ENCODE measurements at regions not wholly inside any gene's neighbourhood (a gene's known extent, or its start where the extent isn't known, plus 50 kb on each side); places are given as distances from the start of the nearest gene placed in this dataset.

GRCh38 chr6:81865712-81866111 is 113.2 kb upstream of the TENT5A start:
- TF ChIP-seq CTCF (IDR thresholded peaks at IDR 0.05) (no peak), POLR2A (IDR thresholded peaks at IDR 0.05) (no peak)

Data from prostate gland (tissue), 2 donors.